DND-41 (cell line): ENCODE measurements at regions not wholly inside any gene's neighbourhood (a gene's known extent, or its start where the extent isn't known, plus 50 kb on each side); places are given as distances from the start of the nearest gene placed in this dataset.

Experiments used
- ATAC-seq: fragments of 200-7000 bp; cut with Tn5 transposase; 3 replicates; pipeline ENCODE4 v1.9.1; 2021; ENCODE audit warnings: low read depth; ENCODE audit not compliant: insufficient read depth
- DNase-seq: peaks from one replicate; pipeline ENCODE4 v3.0.0-alpha.2; 2020
- H2AFZ ChIP-seq: 2 replicates; pipeline ENCODE4 v1.6.0; 2012; ENCODE audit warnings: low read depth, low read length
- H3K27ac ChIP-seq: 2 replicates; pipeline ENCODE4 v1.5.1; 2012; ENCODE audit warnings: low read length, inconsistent platforms
- H3K27me3 ChIP-seq: fragments of 200-600 bp; sonication (generic); 2 replicates; pipeline ENCODE4 v1.6.0; 2012; ENCODE audit warnings: low read length, mild to moderate bottlenecking, inconsistent platforms; ENCODE audit not compliant: insufficient read depth, poor library complexity
- H3K36me3 ChIP-seq: 2 replicates; pipeline ENCODE4 v1.5.1; 2012; ENCODE audit warnings: low read length, inconsistent platforms; ENCODE audit not compliant: insufficient read depth
- H3K4me1 ChIP-seq: 2 replicates; pipeline ENCODE4 v1.5.1; 2012; ENCODE audit warnings: mild to moderate bottlenecking, low read length; ENCODE audit not compliant: insufficient read depth
- H3K4me2 ChIP-seq: 2 replicates; pipeline ENCODE4 v1.6.0; 2012; ENCODE audit warnings: mild to moderate bottlenecking, moderate library complexity, low read length, inconsistent platforms; ENCODE audit not compliant: insufficient read depth
- H3K4me3 ChIP-seq, 2 experiments: fragments of 200-600 bp in 1 of 2; shearing (Covaris generic) in 1 of 2; 2 replicates each; pipeline ENCODE4 v1.5.1; 2012 to 2016; ENCODE audit warnings: inconsistent platforms in 2 of 2, low read length in 2 of 2, mild to moderate bottlenecking in 2 of 2, low read depth in 1 of 2, moderate library complexity in 1 of 2
- H3K79me2 ChIP-seq: 2 replicates; pipeline ENCODE4 v1.6.0; 2012; ENCODE audit warnings: low read length, inconsistent platforms; ENCODE audit not compliant: insufficient read depth
- H3K9ac ChIP-seq: 2 replicates; pipeline ENCODE4 v1.6.0; 2012; ENCODE audit warnings: low read depth, mild to moderate bottlenecking, inconsistent platforms, low read length, moderate library complexity
- H3K9me3 ChIP-seq: 2 replicates; pipeline ENCODE4 v1.5.1; 2012; ENCODE audit warnings: low read length, moderate library complexity, mild to moderate bottlenecking, inconsistent platforms; ENCODE audit not compliant: insufficient read depth, severe bottlenecking
- H4K20me1 ChIP-seq: 2 replicates; pipeline ENCODE4 v1.6.0; 2012; ENCODE audit warnings: low read length; ENCODE audit not compliant: insufficient read depth
- CTCF ChIP-seq: IDR thresholded peaks from 2 replicates; pipeline ENCODE4 v1.5.1; 2012; ENCODE audit warnings: borderline replicate concordance, low read length, moderate library complexity, mild to moderate bottlenecking; ENCODE audit not compliant: poor library complexity, severe bottlenecking; ENCODE audit errors: extremely low read depth
- EZH2 ChIP-seq: IDR thresholded peaks from 3 replicates; pipeline ENCODE4 v1.6.1; 2012; ENCODE audit warnings: borderline replicate concordance, low read depth, mild to moderate bottlenecking, moderate library complexity, low read length, inconsistent platforms; ENCODE audit not compliant: severe bottlenecking

DNA sequence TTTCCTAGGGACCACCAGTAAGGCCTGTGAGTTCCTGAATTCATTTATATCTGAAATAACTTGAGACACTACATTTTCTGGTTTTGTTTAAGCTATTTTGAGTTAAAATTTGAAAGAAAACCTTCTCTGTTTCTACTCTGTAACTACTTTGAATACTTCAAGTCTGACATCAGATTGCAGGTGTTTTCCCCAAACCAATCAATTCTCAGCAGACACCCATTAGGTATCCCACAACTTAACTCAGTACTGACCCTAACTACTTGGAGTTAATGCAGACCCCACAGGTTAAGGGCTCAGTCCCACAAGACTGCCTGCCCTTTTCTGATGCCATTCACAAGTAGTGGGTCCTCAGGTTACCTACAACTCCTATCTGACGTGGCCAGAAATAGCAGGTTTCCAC lies 1100.0 kb upstream of the SLIT2 start:
- no peak overlapping the region for H3K9ac ChIP-seq
- no peak overlapping the region for H3K27ac ChIP-seq
- no peaks in the 10 kb centered on the region for H3K79me2 ChIP-seq
- no peaks in the 10 kb centered on the region for H3K27me3 ChIP-seq
- TF ChIP-seq EZH2 (no peak), CTCF (no peak)
- DNase-seq (no peak), ATAC-seq (no peak)
- H4K20me1 ChIP-seq = no peaks in the 10 kb centered on the region
- H3K4me2 ChIP-seq = no peak overlapping the region
- H3K4me3 ChIP-seq = no peak overlapping the region
- no peaks in the 10 kb centered on the region for H3K36me3 ChIP-seq
- H3K9me3 ChIP-seq = no peaks in the 10 kb centered on the region
- H3K4me1 ChIP-seq = no peaks in the 10 kb centered on the region
- H2AFZ ChIP-seq = no peak overlapping the region

GRCh38 chr4:19146038-19146437 lies 1105.7 kb upstream of the SLIT2 start:
- Histone ChIP-seq H3K9me3 (no peaks in the 10 kb centered on the region), H3K9ac (no peak overlapping the region), H3K4me3 (no peak overlapping the region), H2AFZ (no peak overlapping the region), H4K20me1 (no peaks in the 10 kb centered on the region), H3K36me3 (no peaks in the 10 kb centered on the region), H3K4me2 (no peak overlapping the region), H3K79me2 (no peaks in the 10 kb centered on the region), H3K27ac (no peak overlapping the region), H3K4me1 (no peaks in the 10 kb centered on the region), H3K27me3 (no peaks in the 10 kb centered on the region)
- DNase-seq = no peak
- no peak for TF ChIP-seq EZH2
- TF ChIP-seq CTCF = no peak
- no peak for ATAC-seq

- TF ChIP-seq EZH2 = no peak
- no peak for TF ChIP-seq CTCF
- no peak for DNase-seq
- no peaks in the 10 kb centered on the region for H3K4me1 ChIP-seq
- no peaks in the 10 kb centered on the region for H4K20me1 ChIP-seq
- H2AFZ ChIP-seq = no peak overlapping the region
- no peak overlapping the region for H3K27ac ChIP-seq
- no peak overlapping the region for H3K9ac ChIP-seq
- H3K79me2 ChIP-seq = no peaks in the 10 kb centered on the region
- no peak overlapping the region for H3K4me2 ChIP-seq
- H3K27me3 ChIP-seq = no peaks in the 10 kb centered on the region
- no peaks in the 10 kb centered on the region for H3K36me3 ChIP-seq
- H3K4me3 ChIP-seq = no peak overlapping the region
- no peak for ATAC-seq
- H3K9me3 ChIP-seq = no peaks in the 10 kb centered on the region
These were observed 1114.5 kb upstream of the LCORL start for GRCh38 chr4:19135895-19136633.

- DNase-seq (no peak), ATAC-seq (no peak)
- no peak overlapping the region for H2AFZ ChIP-seq
- TF ChIP-seq CTCF (no peak), EZH2 (no peak)
- no peaks in the 10 kb centered on the region for H3K4me1 ChIP-seq
- no peaks in the 10 kb centered on the region for H3K27me3 ChIP-seq
- H3K27ac ChIP-seq = no peak overlapping the region
- H3K79me2 ChIP-seq = no peaks in the 10 kb centered on the region
- H3K9ac ChIP-seq = no peak overlapping the region
- no peaks in the 10 kb centered on the region for H4K20me1 ChIP-seq
- no peaks in the 10 kb centered on the region for H3K9me3 ChIP-seq
- H3K36me3 ChIP-seq = no peaks in the 10 kb centered on the region
- H3K4me2 ChIP-seq = no peak overlapping the region
- H3K4me3 ChIP-seq = no peak overlapping the region
These were observed 1113.1 kb upstream of the LCORL start for GRCh38 chr4:19134685-19135084.
